ENCODE measurements at regions not wholly inside any gene's neighbourhood (a gene's known extent, or its start where the extent isn't known, plus 50 kb on each side); places are given as distances from the start of the nearest gene placed in this dataset.
"Not testable (repeated sequence)": the region's sequence is repeated elsewhere in the genome, so short reads cannot be mapped to it uniquely, and the experiment has no call there.

DNA sequence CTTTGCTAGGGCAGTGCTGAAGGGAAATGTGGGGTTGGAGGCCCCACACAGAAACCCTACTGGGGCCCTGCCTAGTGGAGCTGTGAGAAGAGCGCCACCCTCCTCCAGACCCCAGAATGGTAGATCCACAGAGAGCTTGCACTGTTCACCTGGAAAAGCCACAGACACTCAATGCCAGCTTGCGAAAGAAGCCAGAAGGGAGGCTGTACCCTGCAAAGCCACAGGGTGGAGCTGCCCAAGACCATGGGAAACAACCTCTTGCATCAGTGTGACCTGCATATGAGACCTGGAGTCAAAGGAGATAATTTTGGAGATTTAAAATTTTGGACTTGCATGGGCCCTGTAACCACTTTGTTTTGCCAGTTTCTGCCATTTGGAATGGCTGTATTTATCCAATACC is 615.4 kb upstream of the MIR17HG start:
- DNase-seq, result no peak

DNA sequence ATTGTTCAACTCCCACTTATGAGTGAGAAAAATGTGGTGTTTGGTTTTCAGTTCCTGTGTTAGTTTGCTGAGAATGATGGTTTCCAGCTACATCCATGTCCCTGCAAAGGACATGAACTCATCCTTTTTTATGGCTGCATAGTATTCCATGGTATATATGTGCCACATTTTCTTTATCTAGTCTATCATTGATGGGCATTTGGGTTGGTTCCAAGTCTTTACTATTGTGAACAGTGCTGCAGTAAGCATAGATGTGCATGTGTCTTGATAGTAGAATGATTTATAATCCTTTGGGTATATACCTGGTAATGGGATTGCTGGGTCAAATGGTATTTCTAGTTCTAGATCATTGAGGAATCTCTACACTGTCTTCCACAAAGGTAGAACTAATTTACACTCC is 613.0 kb upstream of the MIR17HG start:
- DNase-seq, result not testable (repeated sequence)

DNA sequence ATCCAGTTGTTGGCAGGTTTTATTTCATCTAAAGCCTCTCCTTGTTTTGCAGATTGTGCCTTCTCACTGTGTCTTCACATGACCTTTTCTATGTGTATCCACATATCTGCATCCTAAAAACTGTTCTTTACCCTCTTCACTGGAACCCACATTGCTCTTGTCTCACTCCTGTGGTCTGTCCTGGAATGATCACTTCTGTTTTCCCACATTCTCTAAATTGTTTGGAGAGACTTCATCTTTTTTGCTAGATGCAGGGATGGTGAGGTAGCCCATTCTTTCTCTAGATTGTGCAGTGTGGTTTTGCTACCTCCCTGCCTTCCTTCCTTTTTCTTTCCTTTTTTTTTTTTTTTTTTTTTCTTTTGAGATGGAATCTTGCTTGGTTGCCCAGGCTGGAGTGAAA is 608.6 kb upstream of the MIR17HG start:
- DNase-seq, result no peak

DNA sequence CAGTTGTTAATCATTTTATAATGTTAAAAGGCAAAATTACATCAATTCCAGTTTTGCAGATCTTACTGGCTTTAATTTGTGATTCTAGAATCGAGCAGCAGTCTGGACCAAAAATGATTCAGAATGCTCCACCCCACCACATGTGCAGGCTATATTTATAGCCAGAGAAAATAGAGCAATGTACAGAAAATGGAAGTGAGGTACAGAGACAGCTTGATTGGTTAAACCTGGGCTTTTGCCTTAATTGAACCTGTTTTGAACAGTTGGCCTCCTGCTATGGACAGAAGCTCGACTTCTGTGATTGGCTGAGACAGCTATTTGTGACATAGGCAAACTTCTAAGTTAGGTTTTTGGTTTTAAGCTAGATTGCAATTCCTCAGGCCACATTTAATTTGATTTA is 607.4 kb upstream of the MIR17HG start:
- DNase-seq, result no peak

DNA sequence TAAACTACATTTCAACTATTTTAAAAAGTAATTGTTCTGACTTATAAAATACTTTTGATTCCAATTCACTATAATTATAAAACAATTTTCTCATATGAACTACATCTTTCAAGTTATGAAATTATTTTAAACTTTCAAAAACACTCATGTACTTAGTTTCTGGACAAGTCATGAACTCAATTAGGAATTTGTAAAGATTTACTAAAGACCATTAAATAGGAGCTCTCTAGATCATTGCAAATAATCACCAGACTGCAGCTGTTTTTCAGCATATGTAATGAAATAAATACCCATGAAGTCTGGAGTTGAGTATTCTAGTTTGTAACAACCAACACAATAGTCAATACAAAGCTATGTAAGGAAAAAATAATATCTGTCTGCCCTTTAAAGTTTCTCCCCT is 605.1 kb upstream of the MIR17HG start:
- DNase-seq, result no peak

DNA sequence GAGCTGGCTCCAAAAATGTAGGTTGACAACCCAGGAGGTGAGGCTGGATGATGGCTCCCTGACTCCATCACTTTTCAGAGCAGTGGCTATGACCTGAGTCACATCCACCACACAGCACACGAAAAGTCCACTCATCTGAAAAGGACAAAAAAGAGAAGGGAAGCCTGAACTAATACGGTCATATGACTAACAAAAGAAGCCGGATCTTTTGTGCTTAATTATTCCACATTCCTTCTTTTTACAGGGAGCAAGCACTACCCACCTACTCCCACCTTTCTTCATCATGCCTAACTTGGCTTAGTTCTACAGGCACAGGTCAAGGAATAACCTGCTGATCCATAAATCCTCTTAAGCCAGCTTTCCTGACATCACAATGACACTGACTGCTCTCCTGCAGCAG is 601.3 kb upstream of the MIR17HG start:
- no peak for DNase-seq

DNA sequence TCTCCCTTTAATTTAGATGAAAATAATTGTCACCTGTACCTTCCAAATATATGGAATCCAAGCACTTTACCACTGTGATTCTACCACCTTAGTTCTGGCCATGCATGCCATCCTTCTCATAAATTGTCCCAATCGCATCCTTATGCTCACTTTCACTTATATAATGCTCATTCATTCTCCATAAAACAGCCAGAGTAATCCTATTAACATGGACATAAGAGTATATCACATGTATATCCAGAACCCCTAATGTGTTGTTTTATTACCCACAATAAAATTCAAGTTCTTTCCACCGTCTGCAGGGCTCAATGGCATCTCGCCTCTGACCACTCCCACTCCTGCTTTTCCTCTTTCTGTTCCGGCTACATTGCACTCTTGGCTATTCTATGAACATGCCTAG is 597.5 kb upstream of the MIR17HG start:
- no peak for DNase-seq

DNA sequence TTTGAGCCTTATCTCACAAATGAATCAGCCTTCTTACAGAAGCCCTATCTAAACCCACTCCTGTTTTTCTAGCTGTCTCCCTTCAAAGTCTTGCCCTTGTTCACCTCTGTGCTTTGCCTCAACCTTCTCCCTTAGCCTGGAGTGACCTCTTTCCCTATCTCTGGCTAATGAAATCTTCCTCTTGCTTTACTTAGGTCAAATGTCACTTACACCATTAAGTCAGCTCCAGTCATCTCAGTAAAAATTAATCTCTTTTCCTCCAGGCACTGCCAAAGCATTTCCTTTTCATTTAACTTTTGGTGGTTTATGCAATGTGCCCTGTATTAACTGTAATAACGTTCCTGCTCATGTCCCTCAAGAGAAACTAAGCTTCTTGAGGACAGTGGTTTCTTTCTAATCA is 596.5 kb upstream of the MIR17HG start:
- DNase-seq, result no peak

DNA sequence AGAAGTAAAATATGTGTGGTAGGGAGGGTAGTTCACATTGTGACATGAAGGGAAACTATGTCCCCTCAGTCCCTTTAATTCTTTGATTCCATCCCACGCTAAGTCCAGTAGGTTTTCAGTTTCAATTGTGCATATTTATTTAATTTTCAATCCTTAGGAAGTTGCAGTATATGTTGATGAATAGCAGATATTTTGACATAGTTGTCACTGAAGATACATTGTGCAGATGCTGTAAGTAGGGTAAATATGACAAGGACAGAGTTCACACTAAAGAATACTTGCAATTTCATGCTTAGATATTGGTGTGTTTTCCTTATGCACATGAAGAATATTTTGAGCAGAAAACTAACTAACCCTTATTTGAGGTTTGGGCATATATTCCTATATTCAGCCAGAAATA is 595.4 kb upstream of the MIR17HG start:
- DNase-seq, result no peak

DNA sequence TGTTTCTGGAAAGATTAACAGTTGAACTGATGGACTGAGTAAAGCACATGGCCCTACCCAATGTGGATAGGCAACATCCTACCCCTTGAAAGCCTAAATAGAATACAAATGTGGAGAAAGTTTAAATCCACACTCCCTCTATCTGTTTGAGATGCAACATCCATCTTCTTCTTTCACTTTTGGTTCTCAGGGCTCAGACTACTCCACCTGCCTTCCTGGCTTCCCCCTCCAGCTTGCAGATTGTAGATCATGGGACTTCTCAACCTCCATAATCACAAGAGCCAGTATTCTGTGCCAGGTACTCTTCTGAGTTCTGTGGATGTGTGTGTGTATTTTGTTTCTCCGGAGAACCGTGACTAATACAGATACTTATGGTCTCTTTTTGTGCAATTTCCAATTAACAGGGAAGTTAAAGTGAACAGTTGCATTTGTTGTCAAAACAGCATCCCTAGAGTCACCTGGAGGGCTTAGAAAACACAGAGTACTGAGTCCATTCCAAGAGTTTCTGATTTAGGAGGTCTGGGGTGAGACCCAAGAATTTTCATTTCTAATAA is 590.3 kb upstream of the MIR17HG start:
- no peak for DNase-seq

DNA sequence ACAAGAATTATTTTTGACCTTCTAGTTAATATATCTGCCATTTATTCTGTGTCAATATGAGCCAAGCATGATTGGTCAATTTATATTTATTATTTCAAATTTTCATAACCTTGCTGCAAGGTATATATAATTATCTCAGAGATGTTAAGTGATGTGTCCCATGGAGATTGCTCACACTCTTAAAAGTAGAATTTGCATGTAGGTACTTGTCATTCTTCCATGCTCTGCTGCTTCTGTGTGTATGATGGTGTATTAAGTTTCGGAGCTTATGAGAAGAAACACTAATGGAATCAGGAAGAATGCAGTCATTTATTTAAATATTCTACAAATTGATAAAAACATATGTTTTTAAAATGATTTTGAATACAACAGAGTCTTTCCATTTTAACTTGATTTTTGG is 586.8 kb upstream of the MIR17HG start:
- DNase-seq, result no peak

DNA sequence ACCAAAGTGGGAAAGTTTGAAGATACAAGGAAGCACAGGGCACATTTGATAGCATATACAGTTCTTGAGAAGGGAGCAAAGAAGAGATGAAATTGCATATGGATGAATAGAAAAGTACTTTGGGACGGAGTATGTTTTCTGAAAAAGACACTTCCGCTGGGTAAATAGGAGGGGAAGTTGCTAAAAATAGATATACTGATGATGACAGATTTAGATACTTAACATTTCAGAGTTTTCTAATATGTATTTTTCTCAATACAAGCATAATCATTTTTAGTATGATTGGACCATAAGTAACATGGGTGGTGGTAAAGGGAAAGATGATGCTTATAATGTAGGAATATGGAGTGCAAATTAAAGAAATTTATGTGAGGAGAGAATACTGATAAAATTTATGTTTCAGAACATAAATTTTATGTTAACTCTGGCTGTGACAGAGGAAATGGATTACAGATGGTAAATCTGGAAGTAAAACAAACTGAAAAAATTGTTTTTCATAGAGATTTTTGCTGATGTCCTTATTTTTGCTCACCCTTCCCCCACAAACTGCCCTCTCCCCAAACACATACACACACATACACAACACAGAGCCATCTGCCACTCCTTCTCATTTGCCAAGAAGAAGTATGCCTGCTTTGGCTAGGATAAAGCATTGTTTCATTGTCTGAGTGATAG is 583.9 kb upstream of the MIR17HG start:
- no peak for DNase-seq

DNA sequence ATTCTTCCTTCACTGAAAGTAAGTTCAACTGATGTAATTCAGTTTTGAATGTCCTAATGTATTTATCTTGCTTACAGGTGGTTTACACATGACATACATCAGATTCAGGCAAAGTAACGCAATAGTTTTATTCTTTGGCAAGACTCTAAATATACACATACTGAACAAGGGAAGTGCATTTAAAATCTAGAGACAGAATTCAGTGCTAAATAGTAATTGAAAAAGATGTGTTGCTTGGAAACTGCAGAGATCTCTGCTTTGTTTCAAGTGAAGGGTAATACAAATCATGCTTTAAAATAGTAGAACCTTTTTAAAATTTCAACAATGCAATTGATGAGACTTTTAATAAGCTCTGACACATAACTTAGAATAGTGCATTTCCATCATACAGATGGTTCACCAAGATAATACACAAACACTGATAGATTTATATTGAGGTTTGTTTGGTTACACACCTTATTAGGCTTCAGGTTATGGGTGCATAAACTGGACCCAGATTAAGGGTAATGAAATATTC is 581.0 kb upstream of the MIR17HG start:
- DNase-seq, result no peak

DNA sequence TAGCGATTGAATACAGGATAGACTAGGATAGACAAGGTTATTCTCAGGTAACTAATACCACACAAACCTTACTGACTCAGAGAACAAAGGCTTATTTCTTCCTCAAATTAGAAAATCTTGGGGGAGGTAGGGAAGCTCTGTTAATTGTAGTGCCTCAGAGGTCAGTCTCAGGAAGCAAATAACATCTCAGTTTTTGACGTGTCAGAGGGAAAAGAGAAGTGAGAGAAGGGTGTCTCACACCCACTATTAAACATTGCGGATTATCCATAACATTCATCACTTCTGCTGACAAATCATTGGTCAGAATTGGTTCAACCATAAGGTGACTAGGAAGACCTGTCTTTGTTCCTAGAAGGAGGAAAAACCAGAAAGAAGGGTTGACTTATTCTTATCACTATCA is 579.4 kb upstream of the MIR17HG start:
- no peak for DNase-seq

DNA sequence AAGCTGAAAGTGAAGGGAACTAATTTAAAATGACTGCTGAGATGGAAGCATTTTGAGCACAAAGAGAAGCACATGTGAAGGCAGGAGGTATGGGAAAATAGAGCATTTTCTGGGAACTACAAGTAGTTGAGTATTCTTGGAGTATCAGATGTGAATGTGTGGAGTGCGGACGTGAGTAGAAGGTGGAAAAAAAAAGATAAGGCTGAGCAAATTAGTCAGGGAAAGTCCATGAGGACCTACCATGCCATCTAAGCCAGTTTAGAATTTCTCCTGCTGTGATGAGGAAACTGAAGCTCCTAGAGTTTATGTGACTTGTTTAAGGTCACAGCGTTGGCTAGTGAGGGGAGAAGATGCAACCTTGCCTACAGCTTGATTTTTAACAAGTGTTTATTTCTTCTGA is 578.1 kb upstream of the MIR17HG start:
- DNase-seq, result no peak

DNA sequence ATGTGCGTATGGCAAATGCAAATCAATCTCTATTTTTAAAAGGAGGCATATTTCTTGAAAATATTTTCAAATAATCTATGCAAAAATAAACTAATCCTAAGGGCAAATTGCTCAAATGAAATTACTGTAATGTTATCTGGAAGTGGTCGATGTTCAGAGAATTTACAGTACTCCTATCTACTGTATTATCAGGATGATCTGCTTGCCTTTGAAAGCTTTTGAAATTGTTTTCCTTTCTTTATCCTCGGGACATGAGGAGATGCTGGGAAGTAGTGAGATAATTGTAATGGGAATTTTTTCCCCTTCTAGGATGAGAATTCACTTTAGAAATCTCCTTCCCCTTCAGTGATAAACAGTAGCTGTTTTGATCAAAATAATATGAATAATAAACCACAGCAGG is 577.2 kb upstream of the MIR17HG start:
- no peak for DNase-seq

DNA sequence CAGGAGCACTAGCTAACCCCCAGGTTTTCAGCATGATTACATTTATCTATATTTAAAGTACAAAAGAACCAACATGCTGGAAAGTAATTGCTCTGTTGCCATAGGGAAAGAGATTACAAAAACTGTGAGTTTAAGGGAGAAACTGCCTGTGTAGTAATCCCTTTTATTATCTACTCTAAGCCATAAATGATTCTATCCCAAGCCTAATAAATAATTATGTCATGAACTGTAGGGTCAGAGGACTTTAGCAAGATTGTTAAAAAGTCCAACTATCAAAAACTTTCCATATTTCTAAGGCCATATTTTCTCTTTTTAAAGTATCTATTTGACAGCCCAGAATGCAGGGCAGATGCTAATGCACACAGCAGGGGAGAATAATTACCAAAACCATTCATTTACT is 573.8 kb upstream of the MIR17HG start:
- no peak for DNase-seq

DNA sequence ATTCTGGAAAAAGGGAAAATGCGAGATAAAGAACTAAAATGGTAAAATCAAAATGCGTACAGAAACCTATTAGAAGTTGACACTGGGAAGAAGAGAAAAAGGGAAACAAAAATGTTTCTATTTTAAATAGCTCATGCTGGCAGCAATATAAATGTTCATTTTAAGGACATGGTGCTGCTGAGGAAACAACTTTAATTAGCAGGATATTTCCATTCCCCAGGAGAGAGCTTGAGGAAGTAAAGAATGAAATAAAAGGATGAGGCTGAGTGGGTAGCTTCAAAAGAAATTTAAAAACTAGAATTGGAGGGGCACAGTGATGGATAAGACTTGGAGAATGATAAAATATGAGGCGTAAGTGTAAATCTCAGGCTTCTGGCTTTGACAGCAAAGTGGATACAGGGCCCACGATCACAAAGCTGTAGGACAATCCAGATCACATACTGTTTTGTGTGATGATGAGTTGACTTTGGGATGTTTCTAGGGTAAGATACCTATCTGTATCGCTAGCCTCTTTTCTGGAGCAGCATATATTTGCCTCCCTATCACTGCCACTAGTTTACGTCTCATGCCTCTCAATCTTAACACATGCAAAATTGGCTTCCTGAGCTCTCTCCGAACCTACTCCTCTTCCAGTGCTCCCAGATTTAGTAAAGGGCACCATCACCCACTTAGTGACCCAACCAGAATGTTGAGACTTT is 571.3 kb upstream of the MIR17HG start:
- no peak for DNase-seq

DNA sequence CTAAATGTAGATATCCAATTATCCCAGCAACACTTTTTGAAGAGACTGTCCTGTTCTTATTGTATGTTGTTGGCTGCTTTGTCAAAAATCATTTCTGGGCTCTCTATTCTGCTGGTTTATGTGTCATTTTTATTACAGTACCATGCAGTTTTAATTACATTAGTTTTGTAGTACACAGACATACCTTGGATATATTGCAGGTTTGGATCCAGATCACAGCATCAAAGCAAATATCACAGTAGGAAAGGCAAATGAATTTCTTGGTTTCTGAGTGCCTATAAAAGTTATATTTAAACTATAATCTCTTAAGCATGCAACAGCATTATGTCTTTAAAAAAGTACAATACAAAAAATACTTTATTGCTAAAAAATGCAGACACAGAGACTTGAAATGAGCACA is 564.2 kb upstream of the MIR17HG start:
- no peak for DNase-seq

DNA sequence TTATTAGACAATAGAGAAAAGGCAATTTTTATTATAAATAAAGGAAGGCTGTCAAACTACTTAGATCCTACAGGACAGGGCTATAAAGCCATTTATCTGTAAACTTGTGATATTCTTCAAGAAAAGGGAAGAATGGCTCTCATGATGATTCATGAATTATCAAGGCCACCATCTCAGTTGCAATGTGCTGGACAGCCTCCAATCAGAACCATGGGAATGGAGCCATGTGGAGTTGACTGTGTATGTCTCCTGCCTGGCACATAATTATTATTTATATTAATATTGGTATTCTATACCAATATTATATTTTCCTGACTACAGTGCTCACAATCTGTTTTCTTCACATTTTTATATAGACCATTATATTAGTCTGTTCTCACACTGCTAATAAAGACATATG is 560.5 kb upstream of the MIR17HG start:
- DNase-seq, result no peak

DNA sequence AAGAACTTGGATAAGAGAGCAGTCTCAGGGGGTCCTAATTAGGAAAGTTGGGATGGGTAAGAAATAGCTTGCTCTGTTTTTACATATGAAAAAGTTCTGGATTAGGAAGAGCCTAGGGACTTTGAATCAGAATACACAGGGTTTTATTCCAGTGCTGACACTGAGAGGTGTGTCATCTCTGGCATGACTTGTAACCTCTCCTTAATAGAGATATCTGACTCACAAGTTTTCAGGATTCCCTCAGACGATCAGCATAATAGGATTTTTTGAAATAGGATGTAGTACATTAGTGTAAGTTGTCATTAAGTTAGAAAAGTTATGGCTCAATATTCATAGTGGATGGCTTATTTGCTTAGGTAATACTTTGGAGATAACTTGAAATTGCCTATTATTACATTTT is 555.2 kb upstream of the MIR17HG start:
- DNase-seq, result no peak

DNA sequence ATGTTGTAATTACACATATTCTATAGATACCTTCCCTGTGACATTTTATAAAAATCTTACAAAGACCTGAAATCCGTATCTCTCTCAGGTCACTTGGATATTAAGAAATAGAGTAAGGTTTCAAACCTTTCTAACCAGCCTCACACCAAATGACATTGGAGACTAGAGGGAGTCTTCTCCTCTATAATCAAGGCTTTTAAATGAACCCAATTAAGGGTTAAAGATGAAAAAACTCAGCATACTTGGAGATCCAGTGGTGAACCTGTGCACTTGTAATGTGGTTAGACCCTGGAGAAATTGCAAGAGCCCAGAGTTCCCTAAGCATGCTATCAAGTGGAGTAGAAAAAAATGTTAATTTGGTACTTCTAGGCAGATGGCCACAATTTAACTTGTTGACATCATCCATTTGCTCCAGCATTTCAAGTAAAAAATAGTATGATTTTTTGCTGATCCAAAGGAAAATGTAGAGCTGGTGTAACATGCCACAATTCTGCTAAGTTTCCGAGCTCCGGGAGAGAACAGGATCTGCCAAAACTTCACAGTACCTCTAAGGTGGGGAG is 554.1 kb upstream of the MIR17HG start:
- DNase-seq, result no peak

DNA sequence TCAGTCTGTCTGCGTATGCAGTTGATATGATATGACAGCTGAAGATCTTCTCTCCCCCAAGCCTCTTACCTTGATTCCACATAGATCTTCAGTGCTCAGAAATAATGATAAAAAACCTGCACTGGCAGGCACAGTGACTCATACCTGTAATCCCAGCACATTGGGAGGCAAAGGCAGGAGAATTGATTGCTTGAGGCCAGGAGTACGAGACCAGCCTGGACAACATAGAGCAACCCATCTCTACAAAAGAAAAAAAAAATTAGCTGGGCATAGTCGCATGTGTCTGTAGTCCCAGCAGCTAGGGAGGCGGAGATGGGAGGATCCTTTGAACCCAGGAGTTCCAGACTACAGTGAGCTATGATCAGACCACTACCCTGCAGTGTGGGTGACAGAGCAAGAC is 551.0 kb upstream of the MIR17HG start:
- DNase-seq, result no peak

DNA sequence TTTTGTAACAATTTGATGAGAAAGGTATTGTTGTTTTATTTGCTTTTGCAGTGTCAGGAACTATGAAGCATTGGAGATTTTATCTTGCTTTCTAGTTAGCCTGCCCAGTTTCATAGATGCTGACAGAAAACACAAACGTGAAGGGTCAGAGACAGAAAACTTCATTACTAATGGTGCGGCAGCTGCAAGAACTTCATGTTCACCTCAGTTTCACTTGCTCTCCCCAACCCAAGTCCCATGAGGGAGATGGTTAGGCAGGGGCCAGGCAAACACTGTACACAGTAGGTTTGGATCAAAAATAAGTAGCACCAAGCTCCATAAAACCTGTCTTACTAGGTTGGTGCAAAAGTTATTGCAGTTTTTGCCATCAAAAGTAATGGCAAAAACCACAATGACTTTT is 550.2 kb upstream of the MIR17HG start:
- DNase-seq, result no peak
